DMS53 (cell line): ENCODE measurements at regions not wholly inside any gene's neighbourhood (a gene's known extent, or its start where the extent isn't known, plus 50 kb on each side); places are given as distances from the start of the nearest gene placed in this dataset.
"Not testable (repeated sequence)": the region's sequence is repeated elsewhere in the genome, so short reads cannot be mapped to it uniquely, and the experiment has no call there.

Experiments used
- DNase-seq: peaks from one replicate; lab custom pipeline; 2025; lab: John Stamatoyannopoulos, UW

- no peak for DNase-seq
Measured at GRCh38 chr5:85395526-85395925, 1010.8 kb upstream of the EDIL3 start.

- DNase-seq: no peak
Measured at GRCh38 chr5:85397451-85397850, 1012.8 kb upstream of the EDIL3 start.

GRCh38 chr5:85428426-85428934 lies 1043.8 kb upstream of the EDIL3 start:
- no peak for DNase-seq

GRCh38 chr5:85431726-85432125 lies 1047.0 kb upstream of the EDIL3 start:
- DNase-seq: not testable (repeated sequence)

- no peak for DNase-seq
Measured at GRCh38 chr5:85441156-85441555, 1056.5 kb upstream of the EDIL3 start.

- DNase-seq: no peak
Measured at GRCh38 chr5:85441853-85442252, 1057.2 kb upstream of the EDIL3 start.

DNA sequence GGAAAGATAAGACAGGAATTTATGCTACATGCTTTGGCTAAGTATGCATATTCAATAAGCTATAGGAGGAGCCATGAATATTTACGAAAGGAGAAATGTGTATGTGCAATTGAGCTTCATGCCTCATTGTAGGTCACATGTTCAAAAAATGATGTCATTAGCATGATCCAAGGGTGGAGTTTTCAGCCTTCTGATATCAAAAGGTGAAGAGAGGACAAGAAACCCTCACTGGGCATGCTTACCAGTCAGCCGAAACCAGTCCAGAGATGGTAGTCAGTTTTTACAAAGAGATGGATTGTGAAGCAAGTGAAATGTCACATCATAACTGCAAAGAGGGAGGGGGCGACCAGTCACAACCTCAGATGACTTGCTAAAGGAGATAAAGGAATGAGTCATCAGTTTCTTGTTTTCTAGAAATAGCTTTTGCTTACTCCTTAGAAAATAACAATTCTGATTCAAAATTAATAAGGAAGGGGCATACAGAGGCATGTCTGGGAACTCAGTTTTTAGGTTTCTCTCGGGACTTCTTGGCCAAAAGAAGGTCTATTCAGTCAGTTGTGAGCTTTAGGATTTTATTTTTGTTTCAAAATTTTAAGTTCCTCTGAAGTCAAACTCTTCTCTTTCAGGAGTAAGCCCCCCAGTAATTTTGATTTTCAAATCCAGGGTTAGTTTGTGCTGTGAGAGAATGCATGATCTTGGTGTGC lies 1067.8 kb upstream of the EDIL3 start:
- DNase-seq: peak; percentile 23

GRCh38 chr5:85453026-85453349 lies 1068.3 kb upstream of the EDIL3 start:
- DNase-seq: peak; percentile 37

- DNase-seq: no peak
Measured at GRCh38 chr5:85458319-85458718, 1073.6 kb upstream of the EDIL3 start.

- DNase-seq: no peak
Measured at GRCh38 chr5:85462957-85463356, 1078.3 kb upstream of the EDIL3 start.

DNA sequence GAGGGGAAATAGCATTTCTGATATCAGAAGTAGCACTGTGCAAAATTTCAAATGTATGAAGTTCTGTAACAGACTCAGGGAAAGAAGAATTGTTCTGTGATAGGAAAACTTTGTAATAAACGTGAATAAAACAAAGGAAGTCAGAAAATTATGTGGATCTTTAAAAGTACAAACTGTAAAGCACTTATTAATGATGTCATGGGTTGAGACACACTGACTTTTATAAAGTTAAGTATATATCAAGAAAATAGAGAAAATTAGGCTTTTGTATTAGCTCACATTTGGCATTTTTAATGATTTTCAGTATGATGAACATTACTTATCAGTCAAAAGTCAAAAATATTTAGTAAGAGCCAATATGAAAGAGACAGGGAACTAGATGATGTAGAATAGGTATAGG lies 1081.7 kb upstream of the EDIL3 start:
- no peak for DNase-seq

GRCh38 chr5:85472749-85473148 lies 1088.1 kb upstream of the EDIL3 start:
- DNase-seq: no peak

DNA sequence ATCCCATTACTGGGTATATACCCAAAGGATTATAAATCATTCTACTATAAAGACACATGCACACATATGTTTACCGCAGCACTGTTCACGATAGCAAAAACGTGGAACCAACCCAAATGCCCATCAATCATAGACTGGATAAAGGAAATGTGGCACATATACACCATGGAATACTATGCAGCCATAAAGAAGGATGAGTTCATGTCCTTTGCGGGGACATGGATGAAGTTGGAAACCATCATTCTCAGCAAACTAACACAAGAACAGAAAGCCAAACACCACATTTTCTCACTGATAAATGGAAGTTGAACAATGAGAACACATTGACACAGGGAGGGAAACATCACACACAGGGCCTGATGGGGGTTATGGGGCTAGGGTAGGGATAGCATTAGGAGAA lies 1090.5 kb upstream of the EDIL3 start:
- not testable (repeated sequence) for DNase-seq

- DNase-seq: no peak
Measured at GRCh38 chr5:85476617-85477016, 1091.9 kb upstream of the EDIL3 start.

- DNase-seq: no peak
Measured at GRCh38 chr5:85479849-85480248, 1095.2 kb upstream of the EDIL3 start.

- peak; percentile 39 for DNase-seq
Measured at GRCh38 chr5:85484982-85485574, 1100.4 kb upstream of the EDIL3 start.

- no peak for DNase-seq
Measured at GRCh38 chr5:85488295-85488694, 1103.6 kb upstream of the EDIL3 start.

GRCh38 chr5:85500869-85501268 lies 1116.2 kb upstream of the EDIL3 start:
- peak; percentile 42 for DNase-seq

- peak; percentile 2 for DNase-seq
Measured at GRCh38 chr5:85512896-85513295, 1104.8 kb upstream of the COX7C start.

GRCh38 chr5:85515588-85515987 lies 1102.2 kb upstream of the COX7C start:
- DNase-seq: no peak

DNA sequence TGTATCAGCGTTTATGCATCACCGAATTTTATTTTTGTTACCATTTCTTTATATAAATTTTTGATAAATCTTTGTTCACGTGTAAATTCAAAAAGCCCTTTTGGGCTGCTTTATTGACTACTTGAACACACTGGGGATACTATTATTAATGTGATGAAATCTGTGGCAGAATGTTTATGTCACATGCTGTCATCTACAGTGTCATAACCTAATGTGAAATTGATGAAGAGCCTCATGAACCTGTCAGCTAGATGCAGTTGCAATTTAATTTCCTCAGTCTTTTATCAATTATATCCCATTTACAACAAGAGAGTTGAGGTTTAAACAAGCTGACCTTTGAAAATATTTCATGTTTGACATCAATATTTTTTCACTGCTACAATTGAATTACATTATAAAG lies 1100.4 kb upstream of the COX7C start:
- DNase-seq: no peak

DNA sequence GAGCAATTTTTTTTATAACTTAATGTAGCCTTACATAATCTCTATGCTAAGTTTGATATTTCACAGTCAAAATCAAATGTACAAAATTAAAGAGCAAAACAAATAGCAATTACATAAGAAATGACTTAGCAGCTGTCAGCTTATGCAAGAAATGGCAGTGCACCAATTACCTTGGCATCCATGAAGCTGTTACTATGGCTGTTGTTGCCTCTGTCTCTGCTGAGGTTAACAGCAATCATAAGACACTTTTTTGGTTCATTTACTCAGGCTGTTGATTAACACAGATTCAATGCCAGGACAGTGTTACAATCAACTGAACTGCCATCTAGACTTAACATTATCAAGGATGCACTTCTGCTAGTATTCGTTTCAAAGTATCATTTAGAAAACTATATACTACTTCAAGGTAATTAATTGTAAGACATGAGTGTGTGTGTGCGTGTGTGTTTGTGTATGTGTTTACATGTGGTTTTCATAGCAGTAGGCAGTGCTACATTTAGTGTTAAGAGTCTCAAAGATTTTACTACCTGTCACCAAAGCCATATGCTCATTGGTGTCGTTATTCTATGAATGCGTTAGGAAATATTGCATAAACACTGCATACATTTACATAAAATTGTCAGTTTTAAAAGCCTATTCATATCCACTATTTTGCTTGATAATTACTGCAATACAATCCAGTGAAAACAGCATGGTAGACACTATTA lies 1084.2 kb upstream of the COX7C start:
- DNase-seq: no peak

GRCh38 chr5:85538362-85538761 lies 1079.4 kb upstream of the COX7C start:
- DNase-seq: no peak
